ENCODE measurements at regions not wholly inside any gene's neighbourhood (a gene's known extent, or its start where the extent isn't known, plus 50 kb on each side); places are given as distances from the start of the nearest gene placed in this dataset.

DNA sequence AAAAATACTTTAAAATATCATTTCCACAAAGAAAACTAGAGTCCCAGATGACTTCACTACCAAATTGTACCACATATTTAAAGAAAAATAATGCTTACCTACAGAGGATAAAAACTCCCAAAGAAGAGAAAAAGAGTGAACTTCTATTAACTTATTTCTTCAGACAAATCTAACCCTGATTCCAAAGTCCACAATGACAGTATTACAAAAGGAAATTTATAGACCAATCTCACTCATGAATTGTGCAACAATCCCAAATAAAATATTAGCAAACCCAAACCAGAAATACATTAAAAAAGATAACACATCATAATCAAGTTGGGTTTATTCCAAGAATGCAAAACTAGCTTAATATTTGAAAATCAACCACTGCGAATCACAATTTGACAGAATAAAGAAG is 161.4 kb upstream of the GALNT2 start:
- H3K27me3 ChIP-seq (ENCODE audit: control insufficient read depth, extremely low read depth, insufficient read depth, low read length) = peaks cover 8% of the 10 kb centered on the region
- no peak overlapping the region for H3K4me3 ChIP-seq (ENCODE audit: control insufficient read depth in 2 of 3, extremely low read depth in 1 of 3, insufficient read depth in 2 of 3, low read depth in 1 of 3, low read length in 3 of 3)
- H3K9ac ChIP-seq (ENCODE audit: control insufficient read depth, extremely low read depth, insufficient read depth, low read length) = no peak overlapping the region
- no peaks in the 10 kb centered on the region for H3K79me2 ChIP-seq (ENCODE audit: control insufficient read depth, insufficient read depth, low read length)
- H3K9me1 ChIP-seq (ENCODE audit: control insufficient read depth, extremely low read depth, insufficient read depth, low read length) = no peaks in the 10 kb centered on the region
- DNase-seq (ENCODE audit: low read depth, low spot score) (no peak), FAIRE-seq (no peak)
- dilution Hi-C loops (cut with MboI; ENCODE audit: extremely low pct_ligation_motif_present, low sequenced_read_pairs) = no loop called here
- H3K36me3 ChIP-seq (ENCODE audit: control insufficient read depth in 2 of 2, extremely low read depth in 1 of 2, insufficient read depth in 2 of 2, low read length in 2 of 2) = no peaks in the 10 kb centered on the region
- H3K4me2 ChIP-seq (ENCODE audit: control insufficient read depth, extremely low read depth, insufficient read depth, low read depth, low read length) = no peak overlapping the region
- H3K4me1 ChIP-seq (ENCODE audit: control insufficient read depth, extremely low read depth, insufficient read depth, low read length) = no peaks in the 10 kb centered on the region
- no peaks in the 10 kb centered on the region for H3K9me3 ChIP-seq (ENCODE audit: control insufficient read depth, low read depth, low read length)
- H2AFZ ChIP-seq (ENCODE audit: control insufficient read depth, low read length) = no peak overlapping the region
- H3K27ac ChIP-seq (ENCODE audit: control insufficient read depth, insufficient read depth, low read length) = no peak overlapping the region
- H4K20me1 ChIP-seq (ENCODE audit: control insufficient read depth, extremely low read depth, insufficient read depth, low read length) = no peaks in the 10 kb centered on the region
- TF ChIP-seq, protein P1, sequence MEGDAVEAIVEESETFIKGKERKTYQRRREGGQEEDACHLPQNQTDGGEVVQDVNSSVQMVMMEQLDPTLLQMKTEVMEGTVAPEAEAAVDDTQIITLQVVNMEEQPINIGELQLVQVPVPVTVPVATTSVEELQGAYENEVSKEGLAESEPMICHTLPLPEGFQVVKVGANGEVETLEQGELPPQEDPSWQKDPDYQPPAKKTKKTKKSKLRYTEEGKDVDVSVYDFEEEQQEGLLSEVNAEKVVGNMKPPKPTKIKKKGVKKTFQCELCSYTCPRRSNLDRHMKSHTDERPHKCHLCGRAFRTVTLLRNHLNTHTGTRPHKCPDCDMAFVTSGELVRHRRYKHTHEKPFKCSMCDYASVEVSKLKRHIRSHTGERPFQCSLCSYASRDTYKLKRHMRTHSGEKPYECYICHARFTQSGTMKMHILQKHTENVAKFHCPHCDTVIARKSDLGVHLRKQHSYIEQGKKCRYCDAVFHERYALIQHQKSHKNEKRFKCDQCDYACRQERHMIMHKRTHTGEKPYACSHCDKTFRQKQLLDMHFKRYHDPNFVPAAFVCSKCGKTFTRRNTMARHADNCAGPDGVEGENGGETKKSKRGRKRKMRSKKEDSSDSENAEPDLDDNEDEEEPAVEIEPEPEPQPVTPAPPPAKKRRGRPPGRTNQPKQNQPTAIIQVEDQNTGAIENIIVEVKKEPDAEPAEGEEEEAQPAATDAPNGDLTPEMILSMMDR (optimal IDR thresholded peaks at IDR 0.05 in 1 of 3, IDR thresholded peaks at IDR 0.05 in 1 of 3, conservative IDR thresholded peaks at IDR 0.05 in 1 of 3; ENCODE audit: extremely low read depth in 1 of 3, insufficient read depth in 2 of 3, low read length in 3 of 3) = no peak
- no peak for TF ChIP-seq EZH2 (IDR thresholded peaks at IDR 0.05; ENCODE audit: low read length)

DNA sequence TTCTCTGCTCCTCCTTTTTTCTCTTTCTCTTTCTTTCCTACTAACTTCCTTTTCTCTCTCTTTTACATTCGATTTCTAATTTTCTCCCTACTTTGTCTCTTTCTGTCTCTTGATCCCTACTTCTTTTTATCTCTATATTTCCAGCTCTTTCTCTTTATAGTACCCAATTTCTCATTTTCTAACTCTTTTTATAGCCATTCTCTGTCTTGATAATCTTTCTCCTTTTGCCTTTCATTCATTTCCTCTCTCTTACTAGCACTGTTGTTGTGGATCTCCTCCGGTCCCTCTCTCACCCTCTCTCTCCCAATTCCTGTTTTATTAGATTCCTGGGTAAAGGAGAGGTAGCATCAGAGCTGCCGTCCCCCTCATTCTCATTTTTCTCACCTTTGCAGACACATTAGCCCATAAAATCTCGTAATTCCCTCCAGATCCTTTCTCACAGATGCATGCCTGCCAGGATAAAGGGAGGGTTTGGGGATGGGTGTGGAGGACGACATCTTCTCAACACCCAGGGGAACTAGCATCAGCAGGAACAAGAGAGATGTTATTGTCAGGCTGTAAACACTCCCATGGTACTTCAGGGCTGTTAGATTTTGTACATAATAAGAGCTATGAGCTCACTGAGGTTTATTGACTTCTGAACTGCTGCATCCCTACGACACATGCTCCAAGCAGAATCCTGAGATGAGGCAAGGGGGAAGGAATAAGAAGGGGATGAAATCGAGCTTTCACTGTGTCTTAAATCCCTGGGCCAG is 159.0 kb upstream of the GALNT2 start:
- Histone ChIP-seq H3K9me1 (ENCODE audit: control insufficient read depth, extremely low read depth, insufficient read depth, low read length) (no peaks in the 10 kb centered on the region), H3K36me3 (ENCODE audit: control insufficient read depth in 2 of 2, extremely low read depth in 1 of 2, insufficient read depth in 2 of 2, low read length in 2 of 2) (no peaks in the 10 kb centered on the region), H3K4me2 (ENCODE audit: control insufficient read depth, extremely low read depth, insufficient read depth, low read depth, low read length) (no peak overlapping the region), H3K4me3 (ENCODE audit: control insufficient read depth in 2 of 3, extremely low read depth in 1 of 3, insufficient read depth in 2 of 3, low read depth in 1 of 3, low read length in 3 of 3) (no peak overlapping the region), H3K27ac (ENCODE audit: control insufficient read depth, insufficient read depth, low read length) (no peak overlapping the region), H3K4me1 (ENCODE audit: control insufficient read depth, extremely low read depth, insufficient read depth, low read length) (no peaks in the 10 kb centered on the region), H4K20me1 (ENCODE audit: control insufficient read depth, extremely low read depth, insufficient read depth, low read length) (no peaks in the 10 kb centered on the region), H3K27me3 (ENCODE audit: control insufficient read depth, extremely low read depth, insufficient read depth, low read length) (peaks cover 8% of the 10 kb centered on the region), H3K9me3 (ENCODE audit: control insufficient read depth, low read depth, low read length) (no peaks in the 10 kb centered on the region), H3K79me2 (ENCODE audit: control insufficient read depth, insufficient read depth, low read length) (no peaks in the 10 kb centered on the region), H3K9ac (ENCODE audit: control insufficient read depth, extremely low read depth, insufficient read depth, low read length) (no peak overlapping the region), H2AFZ (ENCODE audit: control insufficient read depth, low read length) (no peak overlapping the region)
- no peak for DNase-seq (ENCODE audit: low read depth, low spot score)
- TF ChIP-seq EZH2 (IDR thresholded peaks at IDR 0.05; ENCODE audit: low read length) = no peak
- TF ChIP-seq, protein P1 (optimal IDR thresholded peaks at IDR 0.05 in 1 of 3, IDR thresholded peaks at IDR 0.05 in 1 of 3, conservative IDR thresholded peaks at IDR 0.05 in 1 of 3; ENCODE audit: extremely low read depth in 1 of 3, insufficient read depth in 2 of 3, low read length in 3 of 3) = no peak
- dilution Hi-C loops (cut with MboI; ENCODE audit: extremely low pct_ligation_motif_present, low sequenced_read_pairs) = no loop called here
- FAIRE-seq = no peak

Data from keratinocyte (primary cell).